ENCODE measurements at regions not wholly inside any gene's neighbourhood (a gene's known extent, or its start where the extent isn't known, plus 50 kb on each side); places are given as distances from the start of the nearest gene placed in this dataset.

- no peak for TF ChIP-seq EZH2 (IDR thresholded peaks at IDR 0.05; ENCODE audit: insufficient read depth, poor library complexity, severe bottlenecking)
- no peak for TF ChIP-seq EZH2phosphoT487 (IDR thresholded peaks at IDR 0.05; ENCODE audit: insufficient read depth, low read depth)
Observed at GRCh38 chr13:76622315-76623040, 263.7 kb downstream of the KCTD12 start.
